ENCODE measurements at regions not wholly inside any gene's neighbourhood (a gene's known extent, or its start where the extent isn't known, plus 50 kb on each side); places are given as distances from the start of the nearest gene placed in this dataset.
"Not testable (repeated sequence)": the region's sequence is repeated elsewhere in the genome, so short reads cannot be mapped to it uniquely, and the experiment has no call there.

GRCh38 chr3:95587641-95588040 lies 1226.8 kb upstream of the EPHA6 start:
- DNase-seq: not testable (repeated sequence)

- no peak for DNase-seq
These were observed 1225.9 kb upstream of the EPHA6 start for GRCh38 chr3:95588473-95588872.

GRCh38 chr3:95595416-95596075 lies 1218.8 kb upstream of the EPHA6 start:
- DNase-seq: no peak

- no peak for DNase-seq
These were observed 1206.5 kb upstream of the EPHA6 start for GRCh38 chr3:95607926-95608325.

GRCh38 chr3:95609411-95609810 lies 1205.0 kb upstream of the EPHA6 start:
- no peak for DNase-seq

- DNase-seq: no peak
These were observed 1201.8 kb upstream of the EPHA6 start for GRCh38 chr3:95612611-95613010.

- no peak for DNase-seq
These were observed 1200.4 kb upstream of the EPHA6 start for GRCh38 chr3:95613993-95614392.

- no peak for DNase-seq
These were observed 1198.6 kb upstream of the EPHA6 start for GRCh38 chr3:95615592-95616310.

GRCh38 chr3:95626107-95626506 lies 1188.3 kb upstream of the EPHA6 start:
- no peak for DNase-seq

GRCh38 chr3:95627293-95627692 lies 1187.1 kb upstream of the EPHA6 start:
- DNase-seq: no peak

- DNase-seq: no peak
These were observed 1186.7 kb upstream of the EPHA6 start for GRCh38 chr3:95627697-95628096.

GRCh38 chr3:95629802-95630201 lies 1184.6 kb upstream of the EPHA6 start:
- no peak for DNase-seq

GRCh38 chr3:95645291-95645690 lies 1169.1 kb upstream of the EPHA6 start:
- DNase-seq: no peak

- DNase-seq: no peak
These were observed 1159.6 kb upstream of the EPHA6 start for GRCh38 chr3:95654570-95655362.

- DNase-seq: no peak
These were observed 1158.9 kb upstream of the EPHA6 start for GRCh38 chr3:95655363-95655986.

- DNase-seq: no peak
These were observed 1143.6 kb upstream of the EPHA6 start for GRCh38 chr3:95670765-95671164.

- no peak for DNase-seq
These were observed 1141.2 kb upstream of the EPHA6 start for GRCh38 chr3:95673215-95673614.

- no peak for DNase-seq
These were observed 1108.5 kb upstream of the EPHA6 start for GRCh38 chr3:95705786-95706418.

GRCh38 chr3:95707268-95707667 lies 1107.1 kb upstream of the EPHA6 start:
- DNase-seq: no peak

GRCh38 chr3:95710684-95711083 lies 1103.7 kb upstream of the EPHA6 start:
- no peak for DNase-seq

GRCh38 chr3:95711789-95712188 lies 1102.6 kb upstream of the EPHA6 start:
- no peak for DNase-seq

- no peak for DNase-seq
These were observed 1099.3 kb upstream of the EPHA6 start for GRCh38 chr3:95715128-95715527.

GRCh38 chr3:95717048-95717447 lies 1097.3 kb upstream of the EPHA6 start:
- no peak for DNase-seq

All from NCI-H1694 (cell line).